Neuronal stem cell (in vitro differentiated cells): ENCODE measurements at regions not wholly inside any gene's neighbourhood (a gene's known extent, or its start where the extent isn't known, plus 50 kb on each side); places are given as distances from the start of the nearest gene placed in this dataset.

Source experiments
- DNase-seq: peaks from one replicate; pipeline ENCODE4 v3.0.0-alpha.2; 2013; ENCODE audit warnings: low spot score
- H2AFZ ChIP-seq: one replicate; pipeline ENCODE4 v1.6.1; 2013; ENCODE audit warnings: mild to moderate bottlenecking, low read length, inconsistent platforms
- H2AK5ac ChIP-seq: 2 replicates; pipeline ENCODE4 v1.6.1; 2013; ENCODE audit warnings: low read depth, mild to moderate bottlenecking, inconsistent platforms, low read length, moderate library complexity, mixed read lengths
- H2BK120ac ChIP-seq: 2 replicates; pipeline ENCODE4 v1.6.1; 2013; ENCODE audit warnings: low read depth, mild to moderate bottlenecking, inconsistent platforms, low read length, moderate library complexity, mixed read lengths
- H2BK12ac ChIP-seq: one replicate; pipeline ENCODE4 v1.6.1; 2013; ENCODE audit warnings: low read length, inconsistent platforms
- H2BK15ac ChIP-seq: 2 replicates; pipeline ENCODE4 v1.6.1; 2013; ENCODE audit warnings: mild to moderate bottlenecking, low read length, inconsistent platforms, mixed read lengths
- H2BK5ac ChIP-seq: one replicate; pipeline ENCODE4 v1.6.1; 2013; ENCODE audit warnings: inconsistent platforms, mild to moderate bottlenecking, low read length, moderate library complexity
- H3K14ac ChIP-seq: one replicate; pipeline ENCODE4 v1.6.1; 2013; ENCODE audit warnings: low read length, inconsistent platforms
- H3K18ac ChIP-seq: 2 replicates; pipeline ENCODE4 v1.6.1; 2013; ENCODE audit warnings: low read length, inconsistent platforms
- H3K23ac ChIP-seq: 2 replicates; pipeline ENCODE4 v1.6.1; 2013; ENCODE audit warnings: low read depth, mild to moderate bottlenecking, mixed read lengths, low read length, inconsistent platforms; ENCODE audit not compliant: poor library complexity
- H3K27ac ChIP-seq: replicated peaks from 3 replicates; pipeline ENCODE4 v1.5.1; 2013; ENCODE audit warnings: low read length, inconsistent platforms
- H3K27me3 ChIP-seq, 3 experiments: 2 replicates each; pipeline ENCODE4 v1.6.1; 2013; ENCODE audit warnings: low read length in 3 of 3, mild to moderate bottlenecking in 2 of 3, inconsistent platforms in 1 of 3, low read depth in 1 of 3, mixed read lengths in 1 of 3, moderate library complexity in 1 of 3; ENCODE audit not compliant: control insufficient read depth in 3 of 3, insufficient read depth in 3 of 3
- H3K36me3 ChIP-seq, 2 donors: replicated peaks in 1 of 2; 2 replicates each; pipeline ENCODE4 v1.6.1; 2013; ENCODE audit warnings: low read length in 2 of 2; ENCODE audit not compliant: control insufficient read depth in 2 of 2, insufficient read depth in 2 of 2
- H3K4ac ChIP-seq: 2 replicates; pipeline ENCODE4 v1.6.1; 2013; ENCODE audit warnings: inconsistent platforms, mild to moderate bottlenecking, low read length, moderate library complexity
- H3K4me1 ChIP-seq, 2 donors: 1 replicate in 1 of 2; 2 replicates in 1 of 2; pipeline ENCODE4 v1.6.1; 2013; ENCODE audit warnings: low read length in 2 of 2, low read depth in 1 of 2; ENCODE audit not compliant: control insufficient read depth in 2 of 2, insufficient read depth in 1 of 2
- H3K4me2 ChIP-seq: one replicate; pipeline ENCODE4 v1.6.1; 2013; ENCODE audit warnings: mild to moderate bottlenecking, low read length, inconsistent platforms; ENCODE audit not compliant: insufficient read depth, poor library complexity, severe bottlenecking
- H3K4me3 ChIP-seq, 2 donors: 2 replicates each; pipeline ENCODE4 v1.5.1; 2013; ENCODE audit warnings: low read length in 2 of 2, mild to moderate bottlenecking in 2 of 2, inconsistent platforms in 1 of 2, moderate library complexity in 1 of 2
- H3K79me1 ChIP-seq: one replicate; pipeline ENCODE4 v1.6.1; 2013; ENCODE audit warnings: low read depth, mild to moderate bottlenecking, inconsistent platforms, low read length, moderate library complexity
- H3K9ac ChIP-seq: one replicate; pipeline ENCODE4 v1.6.1; 2013; ENCODE audit warnings: mild to moderate bottlenecking, low read depth, low read length, inconsistent platforms; ENCODE audit not compliant: poor library complexity
- H3K9me3 ChIP-seq, 2 donors: replicated peaks in 1 of 2; 2 replicates each; pipeline versions ENCODE3 to v1.6.1; 2013; ENCODE audit warnings: low read length in 2 of 2, mild to moderate bottlenecking in 2 of 2, inconsistent platforms in 1 of 2, low read depth in 1 of 2, mixed read lengths in 1 of 2, moderate library complexity in 1 of 2; ENCODE audit not compliant: control insufficient read depth in 2 of 2, insufficient read depth in 1 of 2
- H4K8ac ChIP-seq: one replicate; pipeline ENCODE4 v1.6.1; 2013; ENCODE audit warnings: low read depth, mild to moderate bottlenecking, inconsistent platforms, low read length, moderate library complexity
- H4K91ac ChIP-seq: one replicate; pipeline ENCODE4 v1.6.1; 2013; ENCODE audit warnings: low read length, low read depth, mild to moderate bottlenecking, inconsistent platforms; ENCODE audit not compliant: poor library complexity
- WGBS, 2 donors: extraction: QIAGEN DNeasy Blood & Tissue Kit; methylation state at CpG; one replicate each; pipeline ENCODE4 v1.1.7; 2013; ENCODE audit warnings: missing lambda C conversion rate in 2 of 2, mixed read lengths in 1 of 2; ENCODE audit not compliant: insufficient read length in 2 of 2, insufficient replicate concordance in 1 of 2; ENCODE audit errors: extremely low coverage in 2 of 2; 5-methylcytosine and 5-hydroxymethylcytosine counted together

GRCh38 chr1:175812936-175813335, 69.5 kb upstream of the TNR start:
- Histone ChIP-seq H2BK12ac (no peak overlapping the region), H4K91ac (no peak overlapping the region), H2BK120ac (no peak overlapping the region), H3K4me1 (no peaks in the 10 kb centered on the region), H3K9me3 (no peaks in the 10 kb centered on the region), H3K36me3 (no peaks in the 10 kb centered on the region), H3K79me1 (no peaks in the 10 kb centered on the region), H2BK5ac (no peak overlapping the region), H3K4ac (no peak overlapping the region), H2AFZ (no peak overlapping the region), H3K14ac (no peak overlapping the region), H2AK5ac (no peak overlapping the region), H3K4me3 (no peak overlapping the region), H3K27me3 (no peaks in the 10 kb centered on the region), H3K27ac (no peak overlapping the region), H4K8ac (no peak overlapping the region), H2BK15ac (no peak overlapping the region), H3K18ac (no peak overlapping the region), H3K23ac (no peak overlapping the region), H3K4me2 (no peak overlapping the region), H3K9ac (no peak overlapping the region)
- WGBS, 2 donors = no CpG with 5 or more reads among the region's 2 CpGs
- no peak for DNase-seq

- no peak overlapping the region for H3K4ac ChIP-seq
- no peak overlapping the region for H4K8ac ChIP-seq
- no peak overlapping the region for H2BK5ac ChIP-seq
- H2BK120ac ChIP-seq = no peak overlapping the region
- no CpG with 5 or more reads among the region's 2 CpGs for WGBS, 2 donors
- no peak overlapping the region for H4K91ac ChIP-seq
- H3K14ac ChIP-seq = no peak overlapping the region
- H2BK15ac ChIP-seq = no peak overlapping the region
- no peak overlapping the region for H3K9ac ChIP-seq
- no peak for DNase-seq
- no peaks in the 10 kb centered on the region for H3K4me1 ChIP-seq
- H3K9me3 ChIP-seq = no peaks in the 10 kb centered on the region
- H3K18ac ChIP-seq = no peak overlapping the region
- H3K4me2 ChIP-seq = no peak overlapping the region
- no peaks in the 10 kb centered on the region for H3K27me3 ChIP-seq
- H2AK5ac ChIP-seq = no peak overlapping the region
- H2BK12ac ChIP-seq = no peak overlapping the region
- no peak overlapping the region for H2AFZ ChIP-seq
- no peak overlapping the region for H3K23ac ChIP-seq
- H3K36me3 ChIP-seq = no peaks in the 10 kb centered on the region
- no peaks in the 10 kb centered on the region for H3K79me1 ChIP-seq
- no peak overlapping the region for H3K27ac ChIP-seq
- no peak overlapping the region for H3K4me3 ChIP-seq
These were observed 66.9 kb upstream of the TNR start for GRCh38 chr1:175810305-175810704.

- no peaks in the 10 kb centered on the region for H3K79me1 ChIP-seq
- no peak overlapping the region for H2BK5ac ChIP-seq
- H3K4me1 ChIP-seq = no peaks in the 10 kb centered on the region
- no peaks in the 10 kb centered on the region for H3K36me3 ChIP-seq
- H3K4ac ChIP-seq = no peak overlapping the region
- no peak overlapping the region for H2AFZ ChIP-seq
- H3K9me3 ChIP-seq = no peaks in the 10 kb centered on the region
- no peak overlapping the region for H4K91ac ChIP-seq
- no peak overlapping the region for H3K9ac ChIP-seq
- no peak overlapping the region for H3K4me3 ChIP-seq
- no peak overlapping the region for H3K23ac ChIP-seq
- H2AK5ac ChIP-seq = no peak overlapping the region
- no peak overlapping the region for H2BK15ac ChIP-seq
- no peak overlapping the region for H3K4me2 ChIP-seq
- H4K8ac ChIP-seq = no peak overlapping the region
- H2BK120ac ChIP-seq = no peak overlapping the region
- H3K18ac ChIP-seq = no peak overlapping the region
- no peak for DNase-seq
- H3K27ac ChIP-seq = no peak overlapping the region
- no peak overlapping the region for H3K14ac ChIP-seq
- no peaks in the 10 kb centered on the region for H3K27me3 ChIP-seq
- no peak overlapping the region for H2BK12ac ChIP-seq
These were observed 65.6 kb upstream of the TNR start for GRCh38 chr1:175808999-175809398.

- Histone ChIP-seq H3K9me3 (no peaks in the 10 kb centered on the region), H2BK5ac (no peak overlapping the region), H3K4me1 (no peaks in the 10 kb centered on the region), H3K27me3 (no peaks in the 10 kb centered on the region), H3K4me2 (no peak overlapping the region), H3K4me3 (no peak overlapping the region), H4K91ac (no peak overlapping the region), H2BK120ac (no peak overlapping the region), H3K79me1 (no peaks in the 10 kb centered on the region), H3K23ac (no peak overlapping the region), H3K36me3 (no peaks in the 10 kb centered on the region), H3K27ac (no peak overlapping the region), H3K18ac (no peak overlapping the region), H2AFZ (no peak overlapping the region), H4K8ac (no peak overlapping the region), H3K14ac (no peak overlapping the region), H2AK5ac (no peak overlapping the region), H3K9ac (no peak overlapping the region), H3K4ac (no peak overlapping the region), H2BK15ac (no peak overlapping the region), H2BK12ac (no peak overlapping the region)
- no peak for DNase-seq
- no CpG with 5 or more reads among the region's 4 CpGs for WGBS, 2 donors
These were observed 65.2 kb upstream of the TNR start for GRCh38 chr1:175808573-175808972.
